ENCODE measurements at regions not wholly inside any gene's neighbourhood (a gene's known extent, or its start where the extent isn't known, plus 50 kb on each side); places are given as distances from the start of the nearest gene placed in this dataset.

DNA sequence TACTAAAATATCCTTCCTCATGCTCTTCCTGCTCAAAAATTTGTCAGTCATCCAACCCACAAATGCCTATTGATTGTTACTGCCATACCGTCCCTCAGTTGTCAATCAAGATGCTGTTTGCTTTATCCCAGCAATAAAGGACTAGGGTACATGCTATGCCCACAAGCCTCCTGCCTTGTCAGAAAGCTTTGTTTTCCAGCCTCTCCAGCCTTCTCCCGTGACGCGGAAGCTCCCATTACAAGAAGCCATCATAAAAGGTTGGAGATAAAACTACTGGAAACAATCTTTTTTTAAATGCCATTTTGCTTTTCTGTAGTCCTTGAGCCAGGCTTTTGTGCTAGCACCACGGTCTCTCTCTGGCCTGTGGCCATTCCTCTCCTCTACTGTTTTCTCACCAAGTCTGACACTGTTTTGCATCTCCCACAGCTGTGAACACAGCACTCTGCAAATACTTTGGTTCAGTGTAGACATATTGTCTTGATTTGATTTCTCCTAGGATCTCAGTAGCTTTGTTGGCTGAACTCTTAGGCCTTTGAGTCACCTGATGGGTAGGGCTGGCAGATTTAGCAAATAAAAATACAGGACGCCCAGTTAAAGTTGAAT lies 495.7 kb upstream of the JARID2 start:
- TF ChIP-seq, protein P1, sequence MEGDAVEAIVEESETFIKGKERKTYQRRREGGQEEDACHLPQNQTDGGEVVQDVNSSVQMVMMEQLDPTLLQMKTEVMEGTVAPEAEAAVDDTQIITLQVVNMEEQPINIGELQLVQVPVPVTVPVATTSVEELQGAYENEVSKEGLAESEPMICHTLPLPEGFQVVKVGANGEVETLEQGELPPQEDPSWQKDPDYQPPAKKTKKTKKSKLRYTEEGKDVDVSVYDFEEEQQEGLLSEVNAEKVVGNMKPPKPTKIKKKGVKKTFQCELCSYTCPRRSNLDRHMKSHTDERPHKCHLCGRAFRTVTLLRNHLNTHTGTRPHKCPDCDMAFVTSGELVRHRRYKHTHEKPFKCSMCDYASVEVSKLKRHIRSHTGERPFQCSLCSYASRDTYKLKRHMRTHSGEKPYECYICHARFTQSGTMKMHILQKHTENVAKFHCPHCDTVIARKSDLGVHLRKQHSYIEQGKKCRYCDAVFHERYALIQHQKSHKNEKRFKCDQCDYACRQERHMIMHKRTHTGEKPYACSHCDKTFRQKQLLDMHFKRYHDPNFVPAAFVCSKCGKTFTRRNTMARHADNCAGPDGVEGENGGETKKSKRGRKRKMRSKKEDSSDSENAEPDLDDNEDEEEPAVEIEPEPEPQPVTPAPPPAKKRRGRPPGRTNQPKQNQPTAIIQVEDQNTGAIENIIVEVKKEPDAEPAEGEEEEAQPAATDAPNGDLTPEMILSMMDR (IDR thresholded peaks at IDR 0.05; ENCODE audit: extremely low read depth, insufficient read depth, missing control alignments): no peak
- in situ Hi-C loops (cut with MboI; ENCODE audit: low pct_unique_long_range_greater_than_20kb, low sequenced_read_pairs, unreplicated experiment): no loop called here
- DNase-seq (ENCODE audit: low spot score): no peak

DNA sequence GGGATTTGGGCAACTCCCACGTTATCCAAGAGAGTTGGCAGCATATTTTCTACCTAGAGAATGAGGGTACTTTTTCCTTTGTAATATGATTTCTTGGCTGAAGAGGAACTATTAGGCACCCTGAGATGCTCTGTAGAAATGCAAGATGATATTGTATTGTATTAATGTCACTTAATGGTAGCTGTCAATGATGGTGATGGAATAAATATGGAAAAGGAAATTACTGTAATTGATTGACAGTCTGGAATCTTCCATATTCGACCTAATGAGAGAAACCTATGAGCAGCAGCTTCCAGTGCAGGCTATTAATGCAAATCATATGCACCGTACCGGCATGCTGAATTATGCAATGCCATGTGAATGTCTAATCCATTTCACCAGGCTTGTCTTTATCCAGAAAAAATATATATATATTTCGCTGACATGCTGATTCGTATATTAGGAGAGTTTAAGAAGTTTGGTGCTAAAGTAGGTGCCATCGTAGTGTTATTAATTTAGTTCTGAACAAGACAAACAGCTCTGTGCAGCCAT lies 494.2 kb upstream of the JARID2 start:
- in situ Hi-C loops (cut with MboI; ENCODE audit: low pct_unique_long_range_greater_than_20kb, low sequenced_read_pairs, unreplicated experiment): no loop called here
- TF ChIP-seq, protein P1 (IDR thresholded peaks at IDR 0.05; ENCODE audit: extremely low read depth, insufficient read depth, missing control alignments): no peak
- DNase-seq (ENCODE audit: low spot score): no peak

DNA sequence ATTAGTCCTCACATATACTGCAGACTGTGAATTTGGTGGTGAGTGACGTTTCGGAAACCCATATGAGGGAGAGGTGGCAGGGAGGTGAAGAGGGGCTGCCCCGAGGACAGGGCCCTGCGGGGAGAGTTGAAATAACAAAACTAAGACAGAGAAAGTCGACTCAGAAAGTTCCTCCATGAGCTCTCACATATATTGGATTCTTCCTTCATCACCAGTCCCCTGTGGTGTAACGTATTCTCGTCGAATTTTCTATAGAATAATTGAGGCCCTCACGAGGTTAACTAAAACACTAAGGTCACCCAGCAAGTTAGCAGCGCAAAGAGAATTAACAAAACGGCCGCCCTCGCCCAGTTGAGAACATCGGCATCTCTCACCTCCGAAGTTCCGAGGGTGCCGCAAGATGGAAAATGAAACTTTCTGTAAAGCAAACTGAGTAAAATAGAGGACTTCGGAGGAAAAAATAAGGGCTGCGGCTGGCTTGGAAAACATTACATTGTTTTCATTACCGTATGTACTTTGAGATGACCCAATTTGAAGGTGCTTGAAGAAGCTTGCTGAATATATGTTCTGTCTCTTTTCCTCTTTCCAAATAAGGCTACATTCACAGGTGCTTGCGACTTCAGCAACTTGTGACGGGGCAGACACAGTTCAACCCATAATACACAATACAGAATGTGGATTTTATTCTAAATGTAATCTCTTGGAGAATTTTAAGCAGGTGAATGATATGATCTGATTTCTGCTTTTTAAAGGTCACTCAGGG lies 490.9 kb upstream of the JARID2 start:
- TF ChIP-seq, protein P1 (IDR thresholded peaks at IDR 0.05; ENCODE audit: extremely low read depth, insufficient read depth, missing control alignments): no peak
- in situ Hi-C loops (cut with MboI; ENCODE audit: low pct_unique_long_range_greater_than_20kb, low sequenced_read_pairs, unreplicated experiment): no loop called here
- DNase-seq (ENCODE audit: low spot score): peak; percentile 38

DNA sequence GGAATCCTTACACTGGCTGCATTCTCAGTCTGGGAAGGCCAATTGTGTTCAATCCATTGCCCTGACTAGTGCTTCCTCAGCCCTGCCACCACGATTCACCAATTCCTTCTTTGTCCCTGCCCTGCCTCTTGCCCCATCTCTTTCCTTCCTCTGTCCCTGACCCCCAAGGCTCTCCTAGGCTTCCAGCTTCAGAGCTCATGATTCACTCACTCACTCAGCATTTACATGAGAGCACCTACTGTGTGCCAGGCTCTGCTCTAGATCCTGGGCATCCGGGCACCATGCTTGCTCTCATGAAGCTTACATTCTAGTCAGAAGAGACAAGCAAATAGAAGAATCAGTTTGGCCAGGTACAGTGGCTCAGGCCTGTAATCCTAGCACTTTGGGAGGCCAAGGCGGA lies 489.5 kb upstream of the JARID2 start:
- in situ Hi-C loops (cut with MboI; ENCODE audit: low pct_unique_long_range_greater_than_20kb, low sequenced_read_pairs, unreplicated experiment): no loop called here
- no peak for DNase-seq (ENCODE audit: low spot score)
- TF ChIP-seq, protein P1 (IDR thresholded peaks at IDR 0.05; ENCODE audit: extremely low read depth, insufficient read depth, missing control alignments): no peak

DNA sequence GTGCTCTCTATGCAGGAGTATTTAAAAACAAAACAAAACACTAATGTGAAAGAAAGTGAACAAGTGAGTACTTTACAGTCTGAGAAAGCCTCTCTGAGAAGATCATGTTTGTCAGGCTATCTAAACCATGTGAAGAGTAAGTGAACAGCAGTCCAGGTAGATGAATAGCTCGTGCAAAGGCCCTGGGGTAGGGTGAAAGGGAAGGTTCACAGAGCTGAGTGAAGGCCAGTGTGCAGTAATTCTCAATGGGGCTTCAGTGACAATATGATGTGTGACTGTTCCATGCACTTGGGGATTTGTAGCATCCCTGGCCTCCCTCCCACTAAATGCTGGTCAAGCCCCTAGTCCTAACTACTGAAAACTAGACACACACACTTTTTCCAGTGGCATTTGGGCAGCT lies 488.9 kb upstream of the JARID2 start:
- in situ Hi-C loops (cut with MboI; ENCODE audit: low pct_unique_long_range_greater_than_20kb, low sequenced_read_pairs, unreplicated experiment): no loop called here
- TF ChIP-seq, protein P1 (IDR thresholded peaks at IDR 0.05; ENCODE audit: extremely low read depth, insufficient read depth, missing control alignments): no peak
- DNase-seq (ENCODE audit: low spot score): no peak

DNA sequence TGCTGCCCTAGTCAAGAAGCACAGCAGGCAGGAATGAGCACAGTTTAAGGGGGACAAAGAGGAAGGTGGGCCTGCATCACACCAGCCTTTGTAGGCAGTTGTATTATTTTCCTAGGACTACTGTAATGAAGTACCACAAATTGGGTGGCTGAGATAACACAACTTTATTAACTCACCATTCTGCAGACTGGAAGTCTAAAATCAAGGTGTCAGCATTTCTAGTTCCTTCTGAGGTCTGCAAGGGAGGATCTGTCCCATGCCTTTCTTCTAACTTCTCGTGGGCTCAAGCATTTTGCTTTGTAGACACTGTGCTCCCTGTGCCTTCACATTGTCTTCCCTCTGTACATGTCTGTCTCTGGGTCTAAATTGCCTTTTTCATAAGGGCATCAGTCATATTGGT lies 488.5 kb upstream of the JARID2 start:
- TF ChIP-seq, protein P1 (IDR thresholded peaks at IDR 0.05; ENCODE audit: extremely low read depth, insufficient read depth, missing control alignments): no peak
- no peak for DNase-seq (ENCODE audit: low spot score)
- in situ Hi-C loops (cut with MboI; ENCODE audit: low pct_unique_long_range_greater_than_20kb, low sequenced_read_pairs, unreplicated experiment): no loop called here

Data from GM13977 (cell line).